Right hindlimb (tissue), 1 donor: ENCODE measurements at regions not wholly inside any gene's neighbourhood (a gene's known extent, or its start where the extent isn't known, plus 50 kb on each side); places are given as distances from the start of the nearest gene placed in this dataset.
"Not testable (repeated sequence)": the region's sequence is repeated elsewhere in the genome, so short reads cannot be mapped to it uniquely, and the experiment has no call there.

ENCODE experiments used
- DNase-seq: peaks from one replicate; pipeline ENCODE4 v3.0.0-alpha.2; 2018

- DNase-seq: no peak
Observed at GRCh38 chr17:64771980-64772844, 110.1 kb upstream of the SMURF2 start.

GRCh38 chr17:64769712-64770111 is 107.6 kb upstream of the SMURF2 start:
- no peak for DNase-seq

- no peak for DNase-seq
Observed at GRCh38 chr17:64767269-64767997, 105.3 kb upstream of the SMURF2 start.

GRCh38 chr17:64765191-64765889 is 103.2 kb upstream of the SMURF2 start:
- no peak for DNase-seq

- DNase-seq: no peak
Observed at GRCh38 chr17:64750891-64751677, 89.0 kb upstream of the SMURF2 start.

- DNase-seq: no peak
Observed at GRCh38 chr17:64750478-64750877, 88.4 kb upstream of the SMURF2 start.

GRCh38 chr17:64749306-64749705 is 87.2 kb upstream of the SMURF2 start:
- DNase-seq: no peak

- no peak for DNase-seq
Observed at GRCh38 chr17:64747938-64748540, 85.9 kb upstream of the SMURF2 start.

- DNase-seq: peak; percentile 59
Observed at GRCh38 chr17:64742326-64742725, 80.2 kb upstream of the SMURF2 start.

GRCh38 chr17:64741916-64742315 is 79.8 kb upstream of the SMURF2 start:
- peak; percentile 84 for DNase-seq

GRCh38 chr17:64741038-64741641 is 79.0 kb upstream of the SMURF2 start:
- peak; percentile 77 for DNase-seq

GRCh38 chr17:64739316-64740058 is 77.4 kb upstream of the SMURF2 start:
- peak; percentile 54 for DNase-seq

- DNase-seq: no peak
Observed at GRCh38 chr17:64736804-64737492, 74.8 kb upstream of the SMURF2 start.

GRCh38 chr17:64732336-64733006 is 70.4 kb upstream of the SMURF2 start:
- peak; percentile 66 for DNase-seq

GRCh38 chr17:64730023-64730422 is 67.9 kb upstream of the SMURF2 start:
- DNase-seq: not testable (repeated sequence)

- no peak for DNase-seq
Observed at GRCh38 chr17:64729201-64729600, 67.1 kb upstream of the SMURF2 start.

GRCh38 chr17:64728041-64728695 is 66.1 kb upstream of the SMURF2 start:
- DNase-seq: no peak

- not testable (repeated sequence) for DNase-seq
Observed at GRCh38 chr17:64726025-64726424, 63.9 kb upstream of the SMURF2 start.

- peak; percentile 60 for DNase-seq
Observed at GRCh38 chr17:64724246-64724645, 62.1 kb upstream of the SMURF2 start.
